Tibial nerve (tissue), 4 donors: ENCODE measurements at regions not wholly inside any gene's neighbourhood (a gene's known extent, or its start where the extent isn't known, plus 50 kb on each side); places are given as distances from the start of the nearest gene placed in this dataset.

Source experiments
- DNase-seq, 2 donors: peaks; one replicate each; pipeline ENCODE4 v3.0.0-alpha.2; 2019; ENCODE audit warnings: low spot score in 2 of 2
- H3K27ac ChIP-seq, 4 donors: fragments of 200-600 bp; sonication (generic) in 3 of 4; one replicate each; pipeline ENCODE4 v1.5.1; 2017 to 2019; ENCODE audit warnings: mild to moderate bottlenecking in 1 of 4
- H3K27me3 ChIP-seq, 2 donors: fragments of 200-600 bp; sonication (generic) in 1 of 2; one replicate each; pipeline versions ENCODE4 v1.5.1 to v1.6.0; 2017 to 2019
- H3K36me3 ChIP-seq, 3 donors: fragments of 200-600 bp; sonication (generic); one replicate each; pipeline ENCODE4 v1.5.1; 2018 to 2019
- H3K4me1 ChIP-seq, 4 donors: fragments of 200-600 bp; sonication (generic) in 3 of 4; one replicate each; pipeline ENCODE4 v1.5.1; 2017 to 2019
- H3K4me3 ChIP-seq, 4 donors: fragments of 200-600 bp; sonication (generic) in 3 of 4; one replicate each; pipeline ENCODE4 v1.5.1; 2017 to 2019; ENCODE audit warnings: mild to moderate bottlenecking in 1 of 4, moderate library complexity in 1 of 4
- H3K9me3 ChIP-seq, 4 donors: fragments of 200-600 bp; sonication (generic) in 3 of 4; one replicate each; pipeline ENCODE4 v1.5.1; 2017 to 2019
- EP300 ChIP-seq, 2 donors: sonication (generic); formaldehyde crosslinking; IDR thresholded peaks; one replicate each; pipeline ENCODE4 v1.6.1; 2017; ENCODE audit warnings: antibody characterized with exemption in 2 of 2, mild to moderate bottlenecking in 1 of 2
- POLR2A ChIP-seq, 2 donors: fragments of 450-650 bp; IDR thresholded peaks; one replicate each; pipeline ENCODE4 v1.6.1; 2017; ENCODE audit warnings: antibody characterized with exemption in 2 of 2, mild to moderate bottlenecking in 2 of 2, moderate library complexity in 2 of 2
- WGBS, 2 donors: methylation state at CpG; one replicate each; pipeline ENCODE4 v1.1.5; 2018; 5-methylcytosine and 5-hydroxymethylcytosine counted together
- TF ChIP-seq, protein P1 (sequence below), 5 experiments: fragments of 200-600 bp in 3 of 5; fragments of 450-650 bp in 2 of 5; sonication (generic) in 3 of 5; IDR thresholded peaks; one replicate each; pipeline ENCODE4 v1.5.1; 2016 to 2019; ENCODE audit warnings: antibody characterized with exemption in 5 of 5, mild to moderate bottlenecking in 3 of 5, moderate library complexity in 2 of 5

DNA sequence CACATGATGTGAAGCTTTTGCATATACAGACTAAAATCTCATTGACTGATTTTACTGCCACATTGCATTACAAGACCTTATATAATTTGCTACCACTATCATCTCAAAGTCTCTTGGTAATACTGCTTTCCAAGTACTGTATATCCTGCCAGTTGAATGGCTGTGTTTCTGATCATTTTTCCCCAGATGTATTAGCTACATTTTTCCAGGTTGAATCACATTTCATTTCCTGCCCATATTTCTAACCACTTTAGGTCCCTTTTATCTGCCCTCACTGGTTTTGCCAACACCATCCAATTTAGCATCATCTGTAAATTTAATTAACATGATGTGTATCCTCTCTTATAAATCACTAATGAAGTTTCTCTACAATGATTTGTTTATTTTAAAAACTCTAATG lies 365.7 kb upstream of the PMFBP1 start:
- no peaks in the 10 kb centered on the region for H3K4me1 ChIP-seq
- DNase-seq: no peak
- H3K9me3 ChIP-seq: no peaks in the 10 kb centered on the region
- no peak overlapping the region for H3K27ac ChIP-seq
- no peaks in the 10 kb centered on the region for H3K27me3 ChIP-seq
- TF ChIP-seq, protein P1, sequence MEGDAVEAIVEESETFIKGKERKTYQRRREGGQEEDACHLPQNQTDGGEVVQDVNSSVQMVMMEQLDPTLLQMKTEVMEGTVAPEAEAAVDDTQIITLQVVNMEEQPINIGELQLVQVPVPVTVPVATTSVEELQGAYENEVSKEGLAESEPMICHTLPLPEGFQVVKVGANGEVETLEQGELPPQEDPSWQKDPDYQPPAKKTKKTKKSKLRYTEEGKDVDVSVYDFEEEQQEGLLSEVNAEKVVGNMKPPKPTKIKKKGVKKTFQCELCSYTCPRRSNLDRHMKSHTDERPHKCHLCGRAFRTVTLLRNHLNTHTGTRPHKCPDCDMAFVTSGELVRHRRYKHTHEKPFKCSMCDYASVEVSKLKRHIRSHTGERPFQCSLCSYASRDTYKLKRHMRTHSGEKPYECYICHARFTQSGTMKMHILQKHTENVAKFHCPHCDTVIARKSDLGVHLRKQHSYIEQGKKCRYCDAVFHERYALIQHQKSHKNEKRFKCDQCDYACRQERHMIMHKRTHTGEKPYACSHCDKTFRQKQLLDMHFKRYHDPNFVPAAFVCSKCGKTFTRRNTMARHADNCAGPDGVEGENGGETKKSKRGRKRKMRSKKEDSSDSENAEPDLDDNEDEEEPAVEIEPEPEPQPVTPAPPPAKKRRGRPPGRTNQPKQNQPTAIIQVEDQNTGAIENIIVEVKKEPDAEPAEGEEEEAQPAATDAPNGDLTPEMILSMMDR (IDR thresholded peaks at IDR 0.05): no peak
- TF ChIP-seq POLR2A (IDR thresholded peaks at IDR 0.05) (no peak), EP300 (IDR thresholded peaks at IDR 0.05) (no peak)
- no peaks in the 10 kb centered on the region for H3K36me3 ChIP-seq
- no peak overlapping the region for H3K4me3 ChIP-seq

DNA sequence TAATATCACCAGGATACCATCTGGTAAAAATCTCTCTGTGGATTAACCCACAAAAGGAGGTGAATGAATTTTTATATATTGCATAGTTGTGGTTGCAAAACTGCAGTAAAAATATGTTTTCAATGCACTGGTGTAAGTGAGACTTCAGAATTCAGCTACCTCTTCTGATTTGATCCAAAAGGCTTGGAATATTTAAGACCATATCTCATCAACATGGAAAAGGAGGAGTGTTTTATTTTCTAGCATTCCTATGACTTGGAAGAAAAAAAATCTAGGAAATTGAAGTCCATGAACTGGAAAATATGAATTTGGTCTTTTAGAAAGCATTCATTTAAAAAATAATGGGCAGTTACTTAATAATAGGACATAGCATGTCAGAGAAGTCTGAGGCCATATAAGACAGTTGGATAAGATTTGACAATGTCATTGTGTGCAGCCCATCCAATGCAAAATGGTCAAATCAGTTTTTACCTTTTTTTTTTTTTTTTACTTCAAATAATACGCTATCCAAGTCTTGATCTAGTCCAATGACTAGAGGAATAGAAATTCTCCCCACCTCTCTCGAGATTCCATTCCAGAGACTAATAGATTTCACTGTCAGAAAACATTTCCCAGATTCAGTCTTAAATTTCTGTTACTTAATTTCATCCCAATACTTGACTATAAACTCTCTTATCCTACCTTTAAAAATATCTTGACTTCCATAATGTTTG lies 364.9 kb upstream of the PMFBP1 start:
- no peak overlapping the region for H3K4me3 ChIP-seq

DNA sequence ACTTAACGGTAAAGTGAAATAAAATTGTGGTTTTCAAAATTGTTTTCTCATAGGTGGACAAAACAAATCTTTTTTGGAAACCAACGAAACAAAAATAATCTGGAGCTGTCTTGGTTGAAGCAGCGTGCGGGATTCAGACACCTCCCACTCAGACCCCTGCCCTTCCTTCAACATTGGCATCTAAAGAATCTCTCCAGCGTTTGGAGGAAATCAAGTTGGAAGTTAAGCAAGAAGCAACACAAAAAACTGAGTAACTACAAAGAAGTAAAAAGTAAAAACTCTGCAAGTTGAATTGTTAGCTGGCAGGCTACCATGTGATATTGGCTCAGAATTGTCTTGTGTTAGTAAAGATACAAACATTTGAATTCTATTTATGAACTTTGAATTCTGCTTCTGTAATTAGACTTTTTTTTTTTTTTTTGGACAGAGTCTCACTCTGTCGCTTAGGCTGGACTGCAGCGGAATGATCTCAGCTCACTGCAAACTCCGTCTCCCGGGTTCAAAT lies 361.0 kb upstream of the PMFBP1 start:
- WGBS, 2 donors: 41 to 45% methylated on average over 9 of the region's 9 CpGs

More for the DNA sequence above, 364.9 kb upstream of the PMFBP1 start:
- 83 to 84% methylated on average over 2 of the region's 2 CpGs for WGBS, 2 donors
- H3K4me1 ChIP-seq: no peaks in the 10 kb centered on the region
- TF ChIP-seq, protein P1 (IDR thresholded peaks at IDR 0.05): no peak
- no peak for TF ChIP-seq POLR2A (IDR thresholded peaks at IDR 0.05)
- no peaks in the 10 kb centered on the region for H3K9me3 ChIP-seq
- no peaks in the 10 kb centered on the region for H3K27me3 ChIP-seq
- DNase-seq: no peak
- H3K36me3 ChIP-seq: no peaks in the 10 kb centered on the region
- H3K27ac ChIP-seq: no peak overlapping the region

DNA sequence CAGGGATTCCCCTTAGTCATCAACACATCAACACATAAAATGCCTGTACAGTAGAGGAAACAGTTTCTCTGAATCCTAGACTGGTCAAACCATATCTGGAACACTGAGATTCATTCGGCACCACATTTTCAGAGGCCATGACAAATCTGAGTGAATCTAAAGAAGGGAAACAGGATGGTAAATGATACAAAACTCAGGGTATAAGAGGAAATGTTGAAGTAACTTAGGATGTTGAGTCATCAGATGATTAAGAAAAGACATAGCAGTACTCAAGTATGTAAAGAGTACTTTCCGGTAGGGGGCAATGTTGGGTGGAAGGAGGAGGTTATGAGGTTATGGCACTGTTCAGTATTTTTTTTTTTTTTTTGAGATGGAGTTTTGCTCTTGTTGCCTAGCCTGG lies 358.5 kb upstream of the PMFBP1 start:
- Histone ChIP-seq H3K36me3 (no peaks in the 10 kb centered on the region), H3K9me3 (peaks cover 0 to 13% (median 0%) of the 10 kb centered on the region in 4 donors), H3K4me3 (no peak overlapping the region), H3K4me1 (no peaks in the 10 kb centered on the region), H3K27me3 (no peaks in the 10 kb centered on the region), H3K27ac (no peak overlapping the region)
- WGBS, 2 donors: 94 to 95% methylated on average over 2 of the region's 2 CpGs
- TF ChIP-seq, protein P1 (IDR thresholded peaks at IDR 0.05): no peak
- no peak for TF ChIP-seq POLR2A (IDR thresholded peaks at IDR 0.05)
- no peak for TF ChIP-seq EP300 (IDR thresholded peaks at IDR 0.05)
- no peak for DNase-seq

More for the DNA sequence above, 361.0 kb upstream of the PMFBP1 start:
- no peak for DNase-seq
- H3K27me3 ChIP-seq: no peaks in the 10 kb centered on the region
- TF ChIP-seq, protein P1 (IDR thresholded peaks at IDR 0.05): no peak
- TF ChIP-seq POLR2A (IDR thresholded peaks at IDR 0.05) (no peak), EP300 (IDR thresholded peaks at IDR 0.05) (no peak)
- H3K9me3 ChIP-seq: peaks cover 0 to 6% (median 0%) of the 10 kb centered on the region in 4 donors
- H3K27ac ChIP-seq: no peak overlapping the region
- no peak overlapping the region for H3K4me3 ChIP-seq
- H3K4me1 ChIP-seq: no peaks in the 10 kb centered on the region
- H3K36me3 ChIP-seq: no peaks in the 10 kb centered on the region

DNA sequence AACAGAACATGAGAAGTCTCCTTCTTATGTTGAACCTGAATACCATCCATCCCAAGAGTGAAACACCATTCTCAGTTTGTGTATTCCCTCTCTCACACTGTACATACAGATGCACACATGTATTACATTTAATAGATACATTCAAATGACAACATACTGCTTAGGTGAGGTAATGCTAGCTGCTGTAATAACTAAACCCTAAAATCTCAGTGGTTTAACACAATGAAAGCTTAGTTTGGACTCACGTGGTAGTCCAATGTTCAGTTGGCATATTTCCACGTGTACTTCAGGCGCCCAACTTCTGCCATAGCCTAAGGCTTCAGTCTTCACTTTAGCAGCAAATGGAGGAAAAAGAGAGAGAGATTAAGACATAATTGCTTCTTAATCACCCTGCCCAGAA lies 351.1 kb upstream of the PMFBP1 start:
- Histone ChIP-seq H3K27ac (no peak overlapping the region), H3K9me3 (peaks cover 0 to 47% (median 3%) of the 10 kb centered on the region in 4 donors), H3K4me3 (no peak overlapping the region), H3K27me3 (no peaks in the 10 kb centered on the region), H3K4me1 (no peaks in the 10 kb centered on the region), H3K36me3 (no peaks in the 10 kb centered on the region)
- 84 to 93% methylated on average over 3 of the region's 3 CpGs for WGBS, 2 donors
- no peak for DNase-seq
- TF ChIP-seq, protein P1 (IDR thresholded peaks at IDR 0.05): no peak
- TF ChIP-seq POLR2A (IDR thresholded peaks at IDR 0.05) (no peak), EP300 (IDR thresholded peaks at IDR 0.05) (no peak)
